ENCODE measurements at regions not wholly inside any gene's neighbourhood (a gene's known extent, or its start where the extent isn't known, plus 50 kb on each side); places are given as distances from the start of the nearest gene placed in this dataset.

DNA sequence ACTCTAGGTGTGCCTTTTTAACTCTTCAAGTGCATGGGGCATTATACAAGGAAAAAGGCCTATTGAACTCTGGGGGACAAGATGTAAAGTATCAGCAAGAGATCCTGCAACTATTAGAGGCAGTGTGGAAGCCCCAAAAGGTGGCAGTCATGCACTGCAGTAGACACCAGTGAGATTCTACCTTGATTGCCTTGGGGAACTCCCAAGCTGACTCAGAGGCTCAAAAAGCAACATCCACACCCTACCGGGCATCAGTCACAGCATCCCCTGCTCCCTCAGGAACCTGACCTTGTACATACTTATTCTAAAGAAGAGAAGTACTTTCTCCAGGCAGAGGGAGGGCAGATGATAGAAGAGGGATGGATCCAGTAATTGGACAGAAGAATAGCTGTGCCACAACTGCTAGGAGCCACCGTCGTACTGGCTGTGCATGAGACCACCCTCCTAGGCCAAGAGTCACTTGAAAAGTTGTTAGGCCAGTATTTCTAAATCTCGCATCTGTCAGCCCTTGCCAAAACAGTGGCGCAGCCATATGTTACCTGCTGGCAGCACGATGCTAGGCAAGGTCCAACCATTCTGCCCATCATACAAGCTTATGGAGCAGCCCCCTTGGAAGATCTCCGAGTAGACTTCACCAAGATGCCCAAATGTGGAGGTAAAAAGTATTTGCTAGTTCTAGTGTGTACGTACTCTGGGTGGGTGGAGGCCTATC is 523.1 kb upstream of the FRG2C start:
- TF ChIP-seq CTCF (IDR thresholded peaks at IDR 0.05): no peak
- ATAC-seq (ENCODE audit: low FRiP score): no peak
- no peak for DNase-seq (ENCODE audit: low spot score)

DNA sequence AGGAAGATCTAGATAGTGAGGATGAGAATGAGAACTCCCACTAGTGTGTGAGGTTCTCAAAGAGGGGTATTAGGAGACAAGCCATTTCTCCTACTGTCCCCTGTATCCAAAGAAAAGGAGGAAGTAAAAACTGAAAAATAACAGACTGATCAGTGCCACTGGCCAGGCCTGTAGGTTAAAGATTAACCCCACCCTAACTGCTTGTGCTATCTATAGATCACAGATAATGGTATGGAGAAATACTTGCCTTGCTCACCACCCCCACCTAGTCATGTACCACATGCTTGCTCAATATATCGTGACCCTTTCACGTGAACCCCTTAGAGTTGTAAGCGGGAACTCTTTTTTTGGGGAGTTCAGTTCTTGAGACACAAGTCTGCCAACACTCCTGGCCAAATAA is 519.7 kb upstream of the FRG2C start:
- ATAC-seq (ENCODE audit: low FRiP score) (no peak), DNase-seq (ENCODE audit: low spot score) (no peak)
- TF ChIP-seq CTCF (IDR thresholded peaks at IDR 0.05): no peak

DNA sequence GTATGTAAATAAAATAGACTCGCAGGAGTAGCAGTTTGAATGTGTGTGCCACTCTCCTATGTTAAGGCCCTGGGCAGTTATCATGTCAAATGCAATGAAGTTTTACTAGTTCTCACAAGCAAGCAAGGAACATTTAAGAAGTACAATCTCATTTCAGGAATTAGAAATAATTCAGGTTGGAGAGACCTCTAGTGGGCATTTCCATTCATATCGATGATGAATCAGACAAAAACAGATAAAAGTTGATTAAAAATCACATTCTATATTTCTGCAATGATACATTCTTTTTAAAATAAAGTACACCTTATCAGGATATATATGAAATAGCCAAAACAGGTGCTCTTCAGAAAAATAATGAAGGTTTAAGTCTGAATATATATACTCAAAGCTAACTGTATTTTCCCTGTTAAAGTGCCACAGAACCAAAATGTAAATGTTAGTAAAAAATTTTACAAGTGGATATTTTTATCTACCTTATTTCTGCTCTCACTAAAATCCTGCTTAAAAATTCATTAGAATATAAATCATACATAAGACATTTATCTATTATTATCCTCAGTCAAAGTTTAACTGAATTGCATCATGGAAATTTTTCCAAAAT is 492.4 kb upstream of the FRG2C start:
- TF ChIP-seq CTCF (IDR thresholded peaks at IDR 0.05): no peak
- no peak for ATAC-seq (ENCODE audit: low FRiP score)
- no peak for DNase-seq (ENCODE audit: low spot score)

DNA sequence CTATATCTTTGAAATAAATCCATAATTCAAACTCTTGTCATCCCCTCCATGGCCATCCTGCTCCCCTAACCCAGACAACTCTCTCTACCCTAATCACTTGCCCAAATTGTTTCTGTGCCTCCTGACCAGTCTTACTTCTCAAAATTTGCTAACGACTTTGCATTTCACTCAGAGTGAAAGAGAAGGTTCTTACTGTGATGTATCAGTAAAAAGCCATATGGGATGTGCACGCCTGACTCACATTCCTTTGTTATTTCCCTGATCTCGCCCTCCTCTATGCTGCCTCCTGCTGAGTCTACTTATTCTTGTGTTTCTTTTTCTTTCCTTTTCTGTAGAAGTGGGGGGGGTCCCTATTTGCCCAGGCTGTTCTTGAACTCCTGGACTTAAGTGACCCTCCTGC is 487.2 kb upstream of the FRG2C start:
- ATAC-seq (ENCODE audit: low FRiP score) (no peak), DNase-seq (ENCODE audit: low spot score) (no peak)
- TF ChIP-seq CTCF (IDR thresholded peaks at IDR 0.05): no peak

GRCh38 chr3:75180235-75180944 is 483.7 kb upstream of the FRG2C start:
- ATAC-seq (ENCODE audit: low FRiP score) (no peak), DNase-seq (ENCODE audit: low spot score) (no peak)
- TF ChIP-seq CTCF (IDR thresholded peaks at IDR 0.05): no peak

DNA sequence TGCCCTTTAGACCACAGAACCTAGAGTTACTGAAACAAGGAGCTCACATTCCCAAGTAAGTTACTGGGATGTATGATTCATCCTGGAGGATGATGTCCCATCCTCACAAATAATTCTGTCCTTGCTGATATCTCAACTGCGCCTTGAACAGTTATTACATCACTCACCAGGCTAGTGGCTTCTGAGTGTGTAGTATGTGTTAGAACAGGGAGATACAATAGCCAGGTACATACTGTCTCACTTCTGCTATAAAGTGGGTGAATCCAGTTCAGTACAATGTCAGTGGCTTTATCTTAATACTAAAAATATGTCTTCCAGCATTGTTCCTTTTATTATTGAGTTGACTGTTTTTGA is 483.2 kb upstream of the FRG2C start:
- ATAC-seq (ENCODE audit: low FRiP score): no peak
- DNase-seq (ENCODE audit: low spot score): no peak
- no peak for TF ChIP-seq CTCF (IDR thresholded peaks at IDR 0.05)

- ATAC-seq (ENCODE audit: low FRiP score) (no peak), DNase-seq (ENCODE audit: low spot score) (no peak)
Measured at GRCh38 chr3:75188962-75189361, 475.2 kb upstream of the FRG2C start.

More at GRCh38 chr3:75188962-75189361, 475.2 kb upstream of the FRG2C start:
- no peak for TF ChIP-seq CTCF (IDR thresholded peaks at IDR 0.05)
